Neuronal stem cell (in vitro differentiated cells): ENCODE measurements at regions not wholly inside any gene's neighbourhood (a gene's known extent, or its start where the extent isn't known, plus 50 kb on each side); places are given as distances from the start of the nearest gene placed in this dataset.
"Not testable (repeated sequence)": the region's sequence is repeated elsewhere in the genome, so short reads cannot be mapped to it uniquely, and the experiment has no call there.

Source experiments
- DNase-seq: peaks from one replicate; pipeline ENCODE4 v3.0.0-alpha.2; 2013; ENCODE audit warnings: low spot score
- H2AFZ ChIP-seq: one replicate; pipeline ENCODE4 v1.6.1; 2013; ENCODE audit warnings: mild to moderate bottlenecking, low read length, inconsistent platforms
- H2AK5ac ChIP-seq: 2 replicates; pipeline ENCODE4 v1.6.1; 2013; ENCODE audit warnings: low read depth, mild to moderate bottlenecking, inconsistent platforms, low read length, moderate library complexity, mixed read lengths
- H2BK120ac ChIP-seq: 2 replicates; pipeline ENCODE4 v1.6.1; 2013; ENCODE audit warnings: low read depth, mild to moderate bottlenecking, inconsistent platforms, low read length, moderate library complexity, mixed read lengths
- H2BK12ac ChIP-seq: one replicate; pipeline ENCODE4 v1.6.1; 2013; ENCODE audit warnings: low read length, inconsistent platforms
- H2BK15ac ChIP-seq: 2 replicates; pipeline ENCODE4 v1.6.1; 2013; ENCODE audit warnings: mild to moderate bottlenecking, low read length, inconsistent platforms, mixed read lengths
- H2BK5ac ChIP-seq: one replicate; pipeline ENCODE4 v1.6.1; 2013; ENCODE audit warnings: inconsistent platforms, mild to moderate bottlenecking, low read length, moderate library complexity
- H3K14ac ChIP-seq: one replicate; pipeline ENCODE4 v1.6.1; 2013; ENCODE audit warnings: low read length, inconsistent platforms
- H3K18ac ChIP-seq: 2 replicates; pipeline ENCODE4 v1.6.1; 2013; ENCODE audit warnings: low read length, inconsistent platforms
- H3K23ac ChIP-seq: 2 replicates; pipeline ENCODE4 v1.6.1; 2013; ENCODE audit warnings: low read depth, mild to moderate bottlenecking, mixed read lengths, low read length, inconsistent platforms; ENCODE audit not compliant: poor library complexity
- H3K27ac ChIP-seq: replicated peaks from 3 replicates; pipeline ENCODE4 v1.5.1; 2013; ENCODE audit warnings: low read length, inconsistent platforms
- H3K27me3 ChIP-seq, 3 experiments: 2 replicates each; pipeline ENCODE4 v1.6.1; 2013; ENCODE audit warnings: low read length in 3 of 3, mild to moderate bottlenecking in 2 of 3, inconsistent platforms in 1 of 3, low read depth in 1 of 3, mixed read lengths in 1 of 3, moderate library complexity in 1 of 3; ENCODE audit not compliant: control insufficient read depth in 3 of 3, insufficient read depth in 3 of 3
- H3K36me3 ChIP-seq, 2 donors: replicated peaks in 1 of 2; 2 replicates each; pipeline ENCODE4 v1.6.1; 2013; ENCODE audit warnings: low read length in 2 of 2; ENCODE audit not compliant: control insufficient read depth in 2 of 2, insufficient read depth in 2 of 2
- H3K4ac ChIP-seq: 2 replicates; pipeline ENCODE4 v1.6.1; 2013; ENCODE audit warnings: inconsistent platforms, mild to moderate bottlenecking, low read length, moderate library complexity
- H3K4me1 ChIP-seq, 2 donors: 1 replicate in 1 of 2; 2 replicates in 1 of 2; pipeline ENCODE4 v1.6.1; 2013; ENCODE audit warnings: low read length in 2 of 2, low read depth in 1 of 2; ENCODE audit not compliant: control insufficient read depth in 2 of 2, insufficient read depth in 1 of 2
- H3K4me2 ChIP-seq: one replicate; pipeline ENCODE4 v1.6.1; 2013; ENCODE audit warnings: mild to moderate bottlenecking, low read length, inconsistent platforms; ENCODE audit not compliant: insufficient read depth, poor library complexity, severe bottlenecking
- H3K4me3 ChIP-seq, 2 donors: 2 replicates each; pipeline ENCODE4 v1.5.1; 2013; ENCODE audit warnings: low read length in 2 of 2, mild to moderate bottlenecking in 2 of 2, inconsistent platforms in 1 of 2, moderate library complexity in 1 of 2
- H3K79me1 ChIP-seq: one replicate; pipeline ENCODE4 v1.6.1; 2013; ENCODE audit warnings: low read depth, mild to moderate bottlenecking, inconsistent platforms, low read length, moderate library complexity
- H3K9ac ChIP-seq: one replicate; pipeline ENCODE4 v1.6.1; 2013; ENCODE audit warnings: mild to moderate bottlenecking, low read depth, low read length, inconsistent platforms; ENCODE audit not compliant: poor library complexity
- H3K9me3 ChIP-seq, 2 donors: replicated peaks in 1 of 2; 2 replicates each; pipeline versions ENCODE3 to v1.6.1; 2013; ENCODE audit warnings: low read length in 2 of 2, mild to moderate bottlenecking in 2 of 2, inconsistent platforms in 1 of 2, low read depth in 1 of 2, mixed read lengths in 1 of 2, moderate library complexity in 1 of 2; ENCODE audit not compliant: control insufficient read depth in 2 of 2, insufficient read depth in 1 of 2
- H4K8ac ChIP-seq: one replicate; pipeline ENCODE4 v1.6.1; 2013; ENCODE audit warnings: low read depth, mild to moderate bottlenecking, inconsistent platforms, low read length, moderate library complexity
- H4K91ac ChIP-seq: one replicate; pipeline ENCODE4 v1.6.1; 2013; ENCODE audit warnings: low read length, low read depth, mild to moderate bottlenecking, inconsistent platforms; ENCODE audit not compliant: poor library complexity
- WGBS, 2 donors: extraction: QIAGEN DNeasy Blood & Tissue Kit; methylation state at CpG; one replicate each; pipeline ENCODE4 v1.1.7; 2013; ENCODE audit warnings: missing lambda C conversion rate in 2 of 2, mixed read lengths in 1 of 2; ENCODE audit not compliant: insufficient read length in 2 of 2, insufficient replicate concordance in 1 of 2; ENCODE audit errors: extremely low coverage in 2 of 2; 5-methylcytosine and 5-hydroxymethylcytosine counted together

DNA sequence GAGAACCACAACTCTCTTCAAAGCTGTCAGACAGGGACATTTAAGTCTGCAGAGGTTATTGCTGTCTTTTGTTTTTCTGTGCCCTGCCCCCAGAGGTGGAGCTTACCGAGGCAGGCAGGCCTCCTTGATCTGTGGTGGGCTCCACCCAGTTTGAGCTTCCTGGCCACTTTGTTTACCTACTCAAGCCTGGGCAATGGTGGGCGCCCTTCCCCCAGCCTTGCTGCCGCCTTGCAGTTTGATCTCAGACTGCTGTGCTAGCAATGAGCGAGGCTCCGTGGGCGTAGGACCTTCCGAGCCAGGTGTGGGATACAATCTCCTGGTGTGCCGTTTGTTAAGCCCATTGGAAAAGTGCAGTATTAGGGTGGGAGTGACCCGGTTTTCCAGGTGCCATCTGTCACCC, 822.1 kb downstream of the KCNMA1 start:
- not testable (repeated sequence) for H3K4me3 ChIP-seq, H3K4me1 ChIP-seq, H3K4ac ChIP-seq, H2AFZ ChIP-seq, H2BK5ac ChIP-seq, H2BK15ac ChIP-seq, H3K27me3 ChIP-seq, H2BK12ac ChIP-seq, H3K23ac ChIP-seq, H3K14ac ChIP-seq, H4K91ac ChIP-seq, DNase-seq, H3K9me3 ChIP-seq, H3K27ac ChIP-seq, H3K4me2 ChIP-seq, H3K18ac ChIP-seq, H4K8ac ChIP-seq, H3K36me3 ChIP-seq, H2BK120ac ChIP-seq, H3K79me1 ChIP-seq, H3K9ac ChIP-seq, H2AK5ac ChIP-seq
- WGBS, 2 donors: no CpG with 5 or more reads among the region's 9 CpGs

DNA sequence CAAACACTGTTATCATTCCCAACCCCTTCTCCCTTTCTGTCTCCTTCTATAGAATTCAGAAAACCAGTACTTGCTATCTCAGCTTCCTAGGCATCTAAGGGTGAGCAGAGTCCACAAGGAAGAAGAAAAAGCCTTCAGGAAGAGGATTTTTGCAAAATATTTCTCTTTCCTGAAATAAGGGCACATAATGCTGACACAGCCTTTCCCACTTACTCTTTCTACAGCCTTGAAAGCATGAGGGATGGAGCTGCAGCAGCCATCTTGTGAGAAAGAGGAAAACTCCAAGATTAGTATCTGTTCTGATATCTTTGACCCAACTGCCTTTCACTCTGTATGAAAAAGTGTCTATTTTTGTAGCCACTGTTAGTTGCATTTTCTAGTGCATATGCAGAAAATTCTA, 826.2 kb downstream of the KCNMA1 start:
- Histone ChIP-seq H3K23ac (no peak overlapping the region), H2AFZ (no peak overlapping the region), H2BK12ac (no peak overlapping the region), H3K36me3 (no peaks in the 10 kb centered on the region), H2AK5ac (no peak overlapping the region), H3K27me3 (no peaks in the 10 kb centered on the region), H2BK120ac (no peak overlapping the region), H4K8ac (no peak overlapping the region), H3K27ac (no peak overlapping the region), H3K14ac (no peak overlapping the region), H3K9me3 (no peaks in the 10 kb centered on the region), H3K4me3 (no peak overlapping the region), H3K4me1 (no peaks in the 10 kb centered on the region), H3K4ac (no peak overlapping the region), H2BK15ac (no peak overlapping the region), H3K9ac (no peak overlapping the region), H2BK5ac (no peak overlapping the region), H3K18ac (no peak overlapping the region), H3K4me2 (no peak overlapping the region), H3K79me1 (no peaks in the 10 kb centered on the region), H4K91ac (no peak overlapping the region)
- no peak for DNase-seq

DNA sequence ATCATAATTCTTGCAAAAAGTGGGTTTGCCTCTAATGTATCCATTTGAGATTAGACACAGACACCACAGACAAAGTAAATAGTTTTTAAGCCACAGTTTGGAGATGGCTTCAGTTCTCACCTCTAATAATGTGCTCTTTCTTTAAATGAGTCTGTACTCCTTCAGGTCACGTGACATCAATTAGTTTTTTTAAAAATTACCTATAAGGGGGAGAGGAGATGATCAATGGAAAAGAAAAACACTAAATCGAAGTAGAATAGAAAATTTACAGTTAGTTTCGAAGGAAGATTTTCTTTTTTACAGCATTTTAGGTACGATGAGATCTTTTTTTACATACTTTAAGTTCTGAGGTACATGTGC, 849.2 kb downstream of the KCNMA1 start:
- no peak overlapping the region for H3K23ac ChIP-seq
- no peaks in the 10 kb centered on the region for H3K36me3 ChIP-seq
- H4K8ac ChIP-seq: no peak overlapping the region
- H3K9ac ChIP-seq: no peak overlapping the region
- H3K4me3 ChIP-seq: no peak overlapping the region
- H3K27me3 ChIP-seq: no peaks in the 10 kb centered on the region
- no peaks in the 10 kb centered on the region for H3K4me1 ChIP-seq
- no peak for DNase-seq
- no peak overlapping the region for H2AFZ ChIP-seq
- no CpG with 5 or more reads among the region's 4 CpGs for WGBS, 2 donors
- H2BK15ac ChIP-seq: no peak overlapping the region
- H3K27ac ChIP-seq: no peak overlapping the region
- H4K91ac ChIP-seq: no peak overlapping the region
- H3K18ac ChIP-seq: no peak overlapping the region
- no peak overlapping the region for H3K4me2 ChIP-seq
- no peak overlapping the region for H2BK12ac ChIP-seq
- no peak overlapping the region for H2BK5ac ChIP-seq
- no peak overlapping the region for H2AK5ac ChIP-seq
- H3K4ac ChIP-seq: no peak overlapping the region
- no peaks in the 10 kb centered on the region for H3K79me1 ChIP-seq
- H3K14ac ChIP-seq: no peak overlapping the region
- H2BK120ac ChIP-seq: no peak overlapping the region
- no peaks in the 10 kb centered on the region for H3K9me3 ChIP-seq

DNA sequence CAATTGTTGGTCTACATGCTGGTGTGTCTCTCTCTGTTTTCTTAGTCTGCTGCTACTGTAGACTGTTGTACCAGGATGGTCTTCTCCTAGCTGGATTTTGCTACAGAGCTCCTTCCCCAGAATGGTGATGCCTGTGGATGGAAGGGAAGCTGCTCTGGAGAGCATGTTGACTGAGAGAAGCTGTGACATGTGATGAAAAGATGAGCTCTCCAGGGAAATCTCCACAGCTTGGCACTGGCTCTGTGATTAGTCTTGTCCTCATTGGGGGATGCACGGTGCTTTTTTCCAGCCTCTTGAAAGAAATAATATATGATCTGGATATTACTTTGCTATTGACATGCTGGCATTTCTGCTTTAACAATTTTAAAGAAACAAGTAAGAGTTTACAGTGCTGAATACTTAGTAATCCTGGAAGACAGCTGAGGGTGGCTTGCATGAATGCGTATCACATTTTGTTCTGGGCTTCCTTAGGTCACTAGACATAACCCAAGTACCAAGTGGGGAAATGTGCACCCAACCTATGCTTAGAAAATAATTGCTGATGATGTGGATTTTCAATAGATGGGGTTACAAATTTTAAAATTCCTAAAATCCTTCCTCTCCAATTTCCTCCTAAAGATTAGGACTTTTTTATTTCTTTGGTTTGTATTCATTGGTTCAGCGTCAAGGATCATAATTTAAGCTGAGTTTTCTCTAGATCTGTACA, 849.7 kb downstream of the KCNMA1 start:
- no peak overlapping the region for H2AK5ac ChIP-seq
- H3K18ac ChIP-seq: no peak overlapping the region
- H2BK120ac ChIP-seq: no peak overlapping the region
- H3K4me2 ChIP-seq: no peak overlapping the region
- H3K4me1 ChIP-seq: no peaks in the 10 kb centered on the region
- H4K91ac ChIP-seq: no peak overlapping the region
- no peak overlapping the region for H2AFZ ChIP-seq
- H3K27me3 ChIP-seq: no peaks in the 10 kb centered on the region
- H2BK12ac ChIP-seq: no peak overlapping the region
- no peak for DNase-seq
- H3K36me3 ChIP-seq: no peaks in the 10 kb centered on the region
- H3K4ac ChIP-seq: no peak overlapping the region
- H3K27ac ChIP-seq: no peak overlapping the region
- H3K4me3 ChIP-seq: no peak overlapping the region
- WGBS, 2 donors: no CpG with 5 or more reads among the region's 3 CpGs
- H2BK5ac ChIP-seq: no peak overlapping the region
- H4K8ac ChIP-seq: no peak overlapping the region
- no peak overlapping the region for H2BK15ac ChIP-seq
- H3K79me1 ChIP-seq: no peaks in the 10 kb centered on the region
- no peaks in the 10 kb centered on the region for H3K9me3 ChIP-seq
- H3K23ac ChIP-seq: no peak overlapping the region
- H3K14ac ChIP-seq: no peak overlapping the region
- H3K9ac ChIP-seq: no peak overlapping the region
